Nephron (organoid): ENCODE measurements at regions not wholly inside any gene's neighbourhood (a gene's known extent, or its start where the extent isn't known, plus 50 kb on each side); places are given as distances from the start of the nearest gene placed in this dataset.

Source experiments
- H3K27ac Mint-ChIP-seq, 3 experiments: 2 replicates each; pipeline ENCODE4 v1.8.0; 2020; ENCODE audit warnings: mixed read lengths in 3 of 3, mild to moderate bottlenecking in 2 of 3, moderate library complexity in 1 of 3
- H3K27me3 Mint-ChIP-seq: 2 replicates; pipeline ENCODE4 v1.8.0; 2021; ENCODE audit warnings: low read depth, mild to moderate bottlenecking, moderate library complexity, mixed read lengths
- H3K36me3 Mint-ChIP-seq: 2 replicates; pipeline ENCODE4 v1.8.0; 2020; ENCODE audit warnings: low read depth, mixed read lengths
- H3K4me1 Mint-ChIP-seq: 2 replicates; pipeline ENCODE4 v1.8.0; 2020; ENCODE audit warnings: mixed read lengths
- H3K4me3 Mint-ChIP-seq, 3 experiments: 2 replicates each; pipeline ENCODE4 v1.8.0; 2020; ENCODE audit warnings: mild to moderate bottlenecking in 3 of 3, mixed read lengths in 3 of 3, moderate library complexity in 2 of 3
- H3K9me3 Mint-ChIP-seq: 2 replicates; pipeline ENCODE4 v1.8.0; 2020; ENCODE audit warnings: mixed read lengths
- TF ChIP-seq, protein P1 (sequence below), 3 experiments: fragments of 200-600 bp; sonication (generic); IDR thresholded peaks; one replicate each; pipeline ENCODE4 v1.5.0; 2021; ENCODE audit warnings: antibody characterized with exemption in 3 of 3; ENCODE audit not compliant: unreplicated experiment in 3 of 3

DNA sequence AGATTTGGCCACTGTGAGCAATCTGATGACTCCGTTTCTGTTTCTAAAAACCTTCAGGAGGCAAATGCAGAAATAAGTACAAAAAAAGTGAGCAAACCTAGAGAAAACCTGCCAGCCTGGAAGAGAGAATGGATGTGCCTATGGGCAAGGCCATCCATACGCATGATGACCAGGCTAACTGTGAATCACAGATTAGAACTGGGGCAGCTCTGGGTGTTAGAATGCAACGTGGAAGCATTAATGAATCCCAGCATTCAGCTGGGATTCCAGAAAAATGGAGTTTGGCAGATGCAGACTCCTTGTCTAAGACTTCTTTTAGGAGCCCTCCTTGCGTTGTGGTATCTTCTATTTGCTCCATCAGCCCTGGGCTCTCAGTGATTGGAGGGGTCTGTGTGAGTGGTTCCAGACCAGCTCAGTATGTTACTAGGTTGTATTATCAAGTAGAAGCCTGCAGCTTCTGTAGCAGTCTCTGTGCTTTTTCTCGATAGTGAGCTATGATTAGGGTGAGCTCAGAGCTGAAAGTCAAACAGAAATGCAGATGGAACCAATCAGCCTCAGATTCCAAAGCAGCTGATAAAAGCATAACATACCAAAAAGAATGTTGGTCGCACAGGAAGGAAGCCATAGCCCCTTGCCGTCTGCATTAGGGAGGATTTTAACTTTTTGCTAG, 154.0 kb downstream of the PSMG1 start:
- peaks cover 3% of the 10 kb centered on the region for H3K27me3 Mint-ChIP-seq
- TF ChIP-seq, protein P1, sequence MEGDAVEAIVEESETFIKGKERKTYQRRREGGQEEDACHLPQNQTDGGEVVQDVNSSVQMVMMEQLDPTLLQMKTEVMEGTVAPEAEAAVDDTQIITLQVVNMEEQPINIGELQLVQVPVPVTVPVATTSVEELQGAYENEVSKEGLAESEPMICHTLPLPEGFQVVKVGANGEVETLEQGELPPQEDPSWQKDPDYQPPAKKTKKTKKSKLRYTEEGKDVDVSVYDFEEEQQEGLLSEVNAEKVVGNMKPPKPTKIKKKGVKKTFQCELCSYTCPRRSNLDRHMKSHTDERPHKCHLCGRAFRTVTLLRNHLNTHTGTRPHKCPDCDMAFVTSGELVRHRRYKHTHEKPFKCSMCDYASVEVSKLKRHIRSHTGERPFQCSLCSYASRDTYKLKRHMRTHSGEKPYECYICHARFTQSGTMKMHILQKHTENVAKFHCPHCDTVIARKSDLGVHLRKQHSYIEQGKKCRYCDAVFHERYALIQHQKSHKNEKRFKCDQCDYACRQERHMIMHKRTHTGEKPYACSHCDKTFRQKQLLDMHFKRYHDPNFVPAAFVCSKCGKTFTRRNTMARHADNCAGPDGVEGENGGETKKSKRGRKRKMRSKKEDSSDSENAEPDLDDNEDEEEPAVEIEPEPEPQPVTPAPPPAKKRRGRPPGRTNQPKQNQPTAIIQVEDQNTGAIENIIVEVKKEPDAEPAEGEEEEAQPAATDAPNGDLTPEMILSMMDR (IDR thresholded peaks at IDR 0.05; ENCODE audit: unreplicated experiment in 3 of 3): no peak
- peaks cover 37% of the 10 kb centered on the region for H3K4me1 Mint-ChIP-seq
- H3K27ac Mint-ChIP-seq: peak overlapping the region; percentile 93 to 96 (median 94)
- H3K36me3 Mint-ChIP-seq: no peaks in the 10 kb centered on the region
- H3K4me3 Mint-ChIP-seq: no peak overlapping the region
- H3K9me3 Mint-ChIP-seq: peaks cover 5% of the 10 kb centered on the region

DNA sequence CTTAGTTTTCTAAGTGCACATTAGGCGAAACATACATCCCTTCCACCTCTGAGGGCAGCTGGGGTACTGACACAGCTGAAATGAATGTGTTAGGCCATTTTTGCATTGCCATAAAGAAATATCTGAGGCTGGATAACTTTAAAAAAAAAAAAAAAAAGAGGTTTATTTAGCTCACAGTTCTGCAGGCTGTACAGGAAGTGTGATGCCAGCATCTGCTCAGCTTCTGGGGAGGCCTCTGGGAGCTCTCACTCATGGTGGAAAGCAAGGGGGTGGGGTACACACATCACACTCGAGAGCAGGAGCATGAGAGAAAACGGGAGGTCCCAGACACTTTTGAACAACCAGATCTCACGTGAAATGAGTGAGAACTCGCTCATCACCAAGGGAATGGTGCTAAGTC, 158.1 kb downstream of the PSMG1 start:
- no peaks in the 10 kb centered on the region for H3K36me3 Mint-ChIP-seq
- TF ChIP-seq, protein P1 (IDR thresholded peaks at IDR 0.05; ENCODE audit: unreplicated experiment in 3 of 3): no peak
- peaks cover 7% of the 10 kb centered on the region for H3K27me3 Mint-ChIP-seq
- no peak overlapping the region for H3K4me3 Mint-ChIP-seq
- H3K4me1 Mint-ChIP-seq: peaks cover 40% of the 10 kb centered on the region
- H3K27ac Mint-ChIP-seq: peak overlapping the region in 1 of 3 experiments; percentile 57
- H3K9me3 Mint-ChIP-seq: peaks cover 5% of the 10 kb centered on the region

DNA sequence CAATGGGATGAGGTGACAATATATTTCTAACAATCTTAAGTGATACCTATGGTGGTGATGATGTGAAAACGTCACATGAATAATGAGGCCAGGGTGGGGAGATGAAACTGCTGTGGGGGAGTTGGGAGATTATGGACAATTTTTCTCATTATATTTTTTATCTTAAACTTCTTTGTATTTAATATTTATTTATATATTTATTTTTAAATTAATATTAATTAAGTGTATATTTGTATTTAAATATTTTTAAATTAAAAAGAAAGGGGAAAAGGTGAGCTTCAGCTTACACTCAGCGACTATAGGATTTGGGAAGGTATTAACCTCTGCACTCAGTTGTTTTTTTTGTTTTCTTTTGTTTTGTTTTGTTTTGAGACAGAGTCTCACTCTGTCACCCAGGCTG, 158.7 kb downstream of the PSMG1 start:
- H3K27ac Mint-ChIP-seq: no peak overlapping the region
- H3K9me3 Mint-ChIP-seq: peaks cover 5% of the 10 kb centered on the region
- TF ChIP-seq, protein P1 (IDR thresholded peaks at IDR 0.05; ENCODE audit: unreplicated experiment in 3 of 3): no peak
- H3K4me1 Mint-ChIP-seq: peaks cover 42% of the 10 kb centered on the region
- H3K36me3 Mint-ChIP-seq: no peaks in the 10 kb centered on the region
- H3K4me3 Mint-ChIP-seq: no peak overlapping the region
- peaks cover 7% of the 10 kb centered on the region for H3K27me3 Mint-ChIP-seq

DNA sequence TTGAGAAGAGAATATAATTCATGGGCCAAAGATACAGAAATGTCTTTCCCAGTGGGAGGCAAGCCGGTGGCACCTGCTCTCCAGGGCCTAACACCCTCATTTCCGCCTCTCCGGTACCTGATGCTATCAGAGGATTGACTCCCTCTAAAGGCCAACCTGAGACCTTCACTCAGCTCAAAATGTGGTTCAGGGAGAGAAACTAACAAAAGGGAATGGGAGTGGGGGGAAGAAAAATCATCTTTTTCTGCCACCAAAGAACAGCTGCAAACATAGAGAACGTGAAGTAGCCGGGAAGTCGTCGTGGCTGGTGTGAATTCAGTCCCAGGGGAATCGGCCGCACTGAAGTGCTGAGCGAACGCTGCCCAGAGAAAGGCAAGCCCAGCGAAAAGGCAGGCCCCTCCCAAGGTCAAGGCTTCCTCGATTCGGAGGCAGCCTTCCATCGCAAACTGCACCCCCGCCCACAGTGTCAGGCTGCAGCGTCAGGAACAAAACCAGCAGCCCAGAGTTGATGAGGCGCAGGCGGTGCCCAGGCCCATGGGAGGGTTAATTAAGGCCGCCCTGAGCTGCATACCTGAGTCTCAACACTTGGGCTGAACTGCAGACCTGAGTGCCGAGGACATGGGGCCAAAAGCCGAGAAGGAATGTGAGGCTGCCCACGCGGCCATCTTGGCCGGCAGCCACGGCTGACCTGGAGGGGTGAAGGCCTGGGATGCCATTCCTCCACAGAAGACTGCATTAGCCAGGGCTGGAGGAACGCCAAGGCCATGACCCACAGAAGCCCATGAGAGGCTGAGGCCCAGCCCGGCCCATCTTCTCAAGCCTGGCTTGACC, 160.2 kb downstream of the PSMG1 start:
- Mint-ChIP-seq H3K9me3 (peaks cover 5% of the 10 kb centered on the region), H3K4me1 (peaks cover 35% of the 10 kb centered on the region), H3K36me3 (no peaks in the 10 kb centered on the region), H3K27ac (peak overlapping the region; percentile 81 to 90 (median 82)), H3K4me3 (peak overlapping the region in 1 of 3 experiments; percentile 7), H3K27me3 (peaks cover 7% of the 10 kb centered on the region)
- TF ChIP-seq, protein P1 (IDR thresholded peaks at IDR 0.05; ENCODE audit: unreplicated experiment in 3 of 3): peak; percentile 22 to 50 (median 46)

DNA sequence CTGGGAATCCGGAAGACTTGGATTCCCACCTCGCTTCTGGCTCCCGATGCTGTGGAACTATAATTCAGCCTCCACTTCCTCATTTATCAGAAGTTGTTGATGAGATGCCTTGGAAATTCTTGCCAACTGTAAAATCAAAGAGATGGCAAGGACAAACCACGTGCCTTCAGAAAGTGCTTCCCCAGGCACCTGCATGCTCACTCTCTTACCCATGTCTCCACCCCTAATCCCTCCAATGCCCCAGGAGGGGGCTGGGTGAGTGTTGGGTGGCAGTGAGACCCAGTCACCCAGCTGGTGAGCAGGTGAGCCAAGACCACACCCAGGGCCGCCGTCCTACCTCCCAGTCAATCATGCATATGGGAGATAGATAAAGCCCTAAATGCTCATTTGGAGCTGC, 160.8 kb downstream of the PSMG1 start:
- Mint-ChIP-seq H3K27me3 (peaks cover 7% of the 10 kb centered on the region), H3K4me3 (no peak overlapping the region), H3K36me3 (no peaks in the 10 kb centered on the region), H3K4me1 (peaks cover 41% of the 10 kb centered on the region), H3K9me3 (peaks cover 5% of the 10 kb centered on the region), H3K27ac (peak overlapping the region; percentile 81 to 90 (median 82))
- TF ChIP-seq, protein P1 (IDR thresholded peaks at IDR 0.05; ENCODE audit: unreplicated experiment in 3 of 3): no peak
